Mesothelial cell of epicardium (in vitro differentiated cells): ENCODE measurements at regions not wholly inside any gene's neighbourhood (a gene's known extent, or its start where the extent isn't known, plus 50 kb on each side); places are given as distances from the start of the nearest gene placed in this dataset.

ENCODE experiments used
- DNase-seq, 2 experiments: peaks; one replicate each; pipeline ENCODE4 v3.0.0; 2021; ENCODE audit warnings: low spot score in 2 of 2; ENCODE audit not compliant: unreplicated experiment in 2 of 2
- H3K27ac Mint-ChIP-seq: 2 replicates; pipeline ENCODE4 v1.8.0; 2021; ENCODE audit warnings: mixed read lengths
- H3K27me3 Mint-ChIP-seq: 2 replicates; pipeline ENCODE4 v1.8.0; 2021; ENCODE audit warnings: low read depth, mixed read lengths
- H3K36me3 Mint-ChIP-seq: 2 replicates; pipeline ENCODE4 v1.8.0; 2021; ENCODE audit warnings: mixed read lengths
- H3K4me1 Mint-ChIP-seq: 2 replicates; pipeline ENCODE4 v1.8.0; 2021; ENCODE audit warnings: mixed read lengths
- H3K4me3 Mint-ChIP-seq: 2 replicates; pipeline ENCODE4 v1.8.0; 2021; ENCODE audit warnings: mild to moderate bottlenecking, moderate library complexity, mixed read lengths
- H3K9me3 Mint-ChIP-seq: 2 replicates; pipeline ENCODE4 v1.8.0; 2021; ENCODE audit warnings: mixed read lengths
- CTCF ChIP-seq: fragments of 200-600 bp; sonication (generic); IDR thresholded peaks from one replicate; pipeline ENCODE4 v1.5.0; 2021; ENCODE audit warnings: antibody characterized with exemption; ENCODE audit not compliant: unreplicated experiment

- Mint-ChIP-seq H3K36me3 (peaks cover 6% of the 10 kb centered on the region), H3K27me3 (no peaks in the 10 kb centered on the region), H3K9me3 (peaks cover 45% of the 10 kb centered on the region), H3K4me1 (no peaks in the 10 kb centered on the region), H3K4me3 (no peak overlapping the region), H3K27ac (no peak overlapping the region)
- TF ChIP-seq CTCF = no peak
- no peak for DNase-seq
Observed at GRCh38 chr9:81335879-81336421, 353.4 kb downstream of the TLE1 start.

GRCh38 chr9:81321551-81321950, 367.8 kb downstream of the TLE1 start:
- DNase-seq = no peak
- H3K36me3 Mint-ChIP-seq = peaks cover 17% of the 10 kb centered on the region
- peaks cover 49% of the 10 kb centered on the region for H3K9me3 Mint-ChIP-seq
- no peak for TF ChIP-seq CTCF
- no peak overlapping the region for H3K27ac Mint-ChIP-seq
- H3K27me3 Mint-ChIP-seq = no peaks in the 10 kb centered on the region
- H3K4me1 Mint-ChIP-seq = peaks cover 3% of the 10 kb centered on the region
- no peak overlapping the region for H3K4me3 Mint-ChIP-seq

GRCh38 chr9:81320909-81321482, 368.4 kb downstream of the TLE1 start:
- no peak for DNase-seq
- no peak overlapping the region for H3K27ac Mint-ChIP-seq
- H3K27me3 Mint-ChIP-seq = no peaks in the 10 kb centered on the region
- H3K4me1 Mint-ChIP-seq = peaks cover 3% of the 10 kb centered on the region
- peaks cover 49% of the 10 kb centered on the region for H3K9me3 Mint-ChIP-seq
- H3K4me3 Mint-ChIP-seq = no peak overlapping the region
- H3K36me3 Mint-ChIP-seq = peaks cover 16% of the 10 kb centered on the region
- TF ChIP-seq CTCF = no peak

GRCh38 chr9:81318571-81318970, 370.8 kb downstream of the TLE1 start:
- no peak overlapping the region for H3K4me3 Mint-ChIP-seq
- H3K27me3 Mint-ChIP-seq = no peaks in the 10 kb centered on the region
- no peak for DNase-seq
- peaks cover 5% of the 10 kb centered on the region for H3K36me3 Mint-ChIP-seq
- peaks cover 42% of the 10 kb centered on the region for H3K9me3 Mint-ChIP-seq
- TF ChIP-seq CTCF = no peak
- H3K4me1 Mint-ChIP-seq = peaks cover 3% of the 10 kb centered on the region
- no peak overlapping the region for H3K27ac Mint-ChIP-seq

GRCh38 chr9:81317939-81318338, 371.4 kb downstream of the TLE1 start:
- Mint-ChIP-seq H3K27me3 (no peaks in the 10 kb centered on the region), H3K9me3 (peaks cover 36% of the 10 kb centered on the region), H3K27ac (no peak overlapping the region), H3K36me3 (peaks cover 2% of the 10 kb centered on the region), H3K4me1 (peaks cover 3% of the 10 kb centered on the region), H3K4me3 (no peak overlapping the region)
- DNase-seq = no peak
- no peak for TF ChIP-seq CTCF
